Trophoblast cell (in vitro differentiated cells and primary cell): ENCODE measurements at regions not wholly inside any gene's neighbourhood (a gene's known extent, or its start where the extent isn't known, plus 50 kb on each side); places are given as distances from the start of the nearest gene placed in this dataset.
"Not testable (repeated sequence)": the region's sequence is repeated elsewhere in the genome, so short reads cannot be mapped to it uniquely, and the experiment has no call there.

Experiments
- DNase-seq, 2 donors: peaks; one replicate each; pipeline ENCODE4 v3.0.0-alpha.2; 2016
- H2AFZ ChIP-seq: 2 replicates; pipeline ENCODE4 v1.6.1; 2013; ENCODE audit warnings: low read length, moderate library complexity, mild to moderate bottlenecking; ENCODE audit not compliant: insufficient read depth, poor library complexity
- H2AK5ac ChIP-seq: 2 replicates; pipeline ENCODE4 v1.6.1; 2013; ENCODE audit warnings: mild to moderate bottlenecking, low read length
- H2BK120ac ChIP-seq: 2 replicates; pipeline ENCODE4 v1.6.1; 2013; ENCODE audit warnings: low read length, mild to moderate bottlenecking, moderate library complexity; ENCODE audit not compliant: insufficient read depth, poor library complexity
- H2BK12ac ChIP-seq: 2 replicates; pipeline ENCODE4 v1.6.1; 2013; ENCODE audit warnings: mild to moderate bottlenecking, low read length, moderate library complexity
- H2BK5ac ChIP-seq: 2 replicates; pipeline ENCODE4 v1.6.1; 2013; ENCODE audit warnings: low read length, low read depth, moderate library complexity, mild to moderate bottlenecking; ENCODE audit not compliant: poor library complexity
- H3K14ac ChIP-seq: 2 replicates; pipeline ENCODE4 v1.6.1; 2013; ENCODE audit warnings: mild to moderate bottlenecking, low read length
- H3K18ac ChIP-seq: 2 replicates; pipeline ENCODE4 v1.6.1; 2013; ENCODE audit warnings: mild to moderate bottlenecking, low read length
- H3K23ac ChIP-seq: 2 replicates; pipeline ENCODE4 v1.6.1; 2013; ENCODE audit warnings: low read length
- H3K27ac ChIP-seq: 2 replicates; pipeline ENCODE4 v1.5.1; 2013; ENCODE audit warnings: low read depth, mild to moderate bottlenecking, inconsistent platforms, low read length, moderate library complexity
- H3K27me3 ChIP-seq: 2 replicates; pipeline ENCODE4 v1.6.1; 2013; ENCODE audit warnings: inconsistent platforms, mild to moderate bottlenecking, low read length, moderate library complexity; ENCODE audit not compliant: insufficient read depth
- H3K36me3 ChIP-seq, 2 experiments: 1 replicate in 1 of 2; 2 replicates in 1 of 2; pipeline ENCODE4 v1.6.1; 2013; ENCODE audit warnings: low read length in 2 of 2, mild to moderate bottlenecking in 2 of 2, moderate library complexity in 1 of 2; ENCODE audit not compliant: insufficient read depth in 2 of 2, control insufficient read depth in 1 of 2
- H3K4ac ChIP-seq: 2 replicates; pipeline ENCODE4 v1.6.1; 2013; ENCODE audit warnings: low read depth, mild to moderate bottlenecking, low read length, moderate library complexity
- H3K4me1 ChIP-seq, 2 experiments: 1 replicate in 1 of 2; 2 replicates in 1 of 2; pipeline ENCODE4 v1.6.1; 2013; ENCODE audit warnings: low read length in 2 of 2, mild to moderate bottlenecking in 2 of 2, moderate library complexity in 1 of 2; ENCODE audit not compliant: insufficient read depth in 2 of 2, control insufficient read depth in 1 of 2
- H3K4me2 ChIP-seq: 2 replicates; pipeline ENCODE4 v1.6.1; 2013; ENCODE audit warnings: inconsistent platforms, mild to moderate bottlenecking, low read length, moderate library complexity
- H3K4me3 ChIP-seq: 2 replicates; pipeline ENCODE4 v1.5.1; 2013; ENCODE audit warnings: mild to moderate bottlenecking, low read depth, low read length, inconsistent platforms
- H3K79me1 ChIP-seq: one replicate; pipeline ENCODE4 v1.6.1; 2013; ENCODE audit warnings: low read length
- H3K79me2 ChIP-seq: 2 replicates; pipeline ENCODE4 v1.6.1; 2013; ENCODE audit warnings: low read length, mild to moderate bottlenecking; ENCODE audit not compliant: control insufficient read depth, insufficient read depth, poor library complexity
- H3K9ac ChIP-seq: 2 replicates; pipeline ENCODE4 v1.6.1; 2013; ENCODE audit warnings: mild to moderate bottlenecking, low read length
- H3K9me3 ChIP-seq: 2 replicates; pipeline ENCODE4 v1.6.1; 2013; ENCODE audit warnings: low read depth, mild to moderate bottlenecking, control low read depth, inconsistent platforms, low read length; ENCODE audit not compliant: insufficient read depth
- H4K12ac ChIP-seq: 2 replicates; pipeline ENCODE4 v1.6.1; 2013; ENCODE audit warnings: low read depth, mild to moderate bottlenecking, low read length, moderate library complexity
- H4K8ac ChIP-seq: 2 replicates; pipeline ENCODE4 v1.6.1; 2013; ENCODE audit warnings: low read depth, mild to moderate bottlenecking, low read length, moderate library complexity
- H4K91ac ChIP-seq: one replicate; pipeline ENCODE4 v1.6.1; 2013; ENCODE audit warnings: low read depth, mild to moderate bottlenecking, low read length, moderate library complexity
- WGBS: extraction: QIAGEN DNeasy Blood & Tissue Kit; methylation state at CpG from one replicate; pipeline ENCODE4 v1.1.7; 2013; ENCODE audit warnings: missing lambda C conversion rate; ENCODE audit not compliant: insufficient read length, insufficient coverage; ENCODE audit errors: extremely low coverage; 5-methylcytosine and 5-hydroxymethylcytosine counted together

- Histone ChIP-seq H4K12ac (no peak overlapping the region), H2BK12ac (no peak overlapping the region), H3K9ac (no peak overlapping the region), H3K4me1 (peaks cover 0 to 3% of the 10 kb centered on the region in 2 experiments), H3K79me2 (no peaks in the 10 kb centered on the region), H3K4me3 (no peak overlapping the region), H2BK120ac (no peak overlapping the region), H2BK5ac (no peak overlapping the region), H3K4ac (no peak overlapping the region), H3K23ac (no peak overlapping the region), H3K9me3 (peaks cover 4% of the 10 kb centered on the region), H3K27me3 (peaks cover 10% of the 10 kb centered on the region), H2AK5ac (no peak overlapping the region), H3K4me2 (peak overlapping the region; percentile 51), H3K36me3 (no peaks in the 10 kb centered on the region), H3K14ac (no peak overlapping the region), H4K8ac (no peak overlapping the region), H3K27ac (no peak overlapping the region), H3K18ac (no peak overlapping the region), H2AFZ (peak overlapping the region; percentile 23), H3K79me1 (no peaks in the 10 kb centered on the region), H4K91ac (no peak overlapping the region)
- DNase-seq, result no peak
- no CpG with 5 or more reads among the region's 37 CpGs for WGBS
Observed at GRCh38 chr19:14265290-14266036, 59.5 kb upstream of the ADGRL1 start.

GRCh38 chr19:14255902-14256649 is 50.1 kb upstream of the ADGRL1 start:
- not testable (repeated sequence) for H3K79me2 ChIP-seq, H2AK5ac ChIP-seq, H2BK5ac ChIP-seq, H3K14ac ChIP-seq, H3K27me3 ChIP-seq, DNase-seq, H3K27ac ChIP-seq, H3K4me3 ChIP-seq, H3K36me3 ChIP-seq, H3K4me2 ChIP-seq, H4K12ac ChIP-seq, H3K79me1 ChIP-seq, H2BK120ac ChIP-seq, H3K4ac ChIP-seq, H2BK12ac ChIP-seq, H2AFZ ChIP-seq, H3K9ac ChIP-seq, H3K9me3 ChIP-seq, H3K4me1 ChIP-seq, H3K18ac ChIP-seq, H3K23ac ChIP-seq, H4K91ac ChIP-seq
- H4K8ac ChIP-seq, result peak overlapping the region; percentile 32
- WGBS, result no CpG with 5 or more reads among the region's 7 CpGs
